ENCODE measurements at regions not wholly inside any gene's neighbourhood (a gene's known extent, or its start where the extent isn't known, plus 50 kb on each side); places are given as distances from the start of the nearest gene placed in this dataset.

DNA sequence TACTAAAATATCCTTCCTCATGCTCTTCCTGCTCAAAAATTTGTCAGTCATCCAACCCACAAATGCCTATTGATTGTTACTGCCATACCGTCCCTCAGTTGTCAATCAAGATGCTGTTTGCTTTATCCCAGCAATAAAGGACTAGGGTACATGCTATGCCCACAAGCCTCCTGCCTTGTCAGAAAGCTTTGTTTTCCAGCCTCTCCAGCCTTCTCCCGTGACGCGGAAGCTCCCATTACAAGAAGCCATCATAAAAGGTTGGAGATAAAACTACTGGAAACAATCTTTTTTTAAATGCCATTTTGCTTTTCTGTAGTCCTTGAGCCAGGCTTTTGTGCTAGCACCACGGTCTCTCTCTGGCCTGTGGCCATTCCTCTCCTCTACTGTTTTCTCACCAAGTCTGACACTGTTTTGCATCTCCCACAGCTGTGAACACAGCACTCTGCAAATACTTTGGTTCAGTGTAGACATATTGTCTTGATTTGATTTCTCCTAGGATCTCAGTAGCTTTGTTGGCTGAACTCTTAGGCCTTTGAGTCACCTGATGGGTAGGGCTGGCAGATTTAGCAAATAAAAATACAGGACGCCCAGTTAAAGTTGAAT lies 495.7 kb upstream of the JARID2 start:
- DNase-seq (ENCODE audit: low read depth, low spot score) (no peak), ATAC-seq (no peak)
- Histone ChIP-seq H3K27me3 (ENCODE audit: control insufficient read depth, insufficient read depth, low read length) (0 out of 2 replicates have a peak, but pooled peaks cover 2% of the 10 kb centered on the region), H3K4me3 (ENCODE audit: low read depth in 2 of 2, low read length in 2 of 2) (no peak overlapping the region), H3K36me3 (ENCODE audit: control insufficient read depth, insufficient read depth, low read length) (no peaks in the 10 kb centered on the region), H3K27ac (ENCODE audit: low read length) (no peak overlapping the region), H3K4me1 (ENCODE audit: control insufficient read depth, insufficient read depth, low read length) (no peaks in the 10 kb centered on the region), H3K9me3 (ENCODE audit: control insufficient read depth, insufficient read depth, low read depth, low read length) (no peaks in the 10 kb centered on the region)
- in situ Hi-C loops (cut with HindIII; ENCODE audit: low pct_unique_long_range_greater_than_20kb, low sequenced_read_pairs), result no loop called here
- CTCF ChIA-PET, result interaction anchor here (0.6 kb wide), 1 partner anchor 159 kb away, joined by 3 read pairs; no protein-coding TSS in a partner anchor
- TF ChIP-seq, protein P1, sequence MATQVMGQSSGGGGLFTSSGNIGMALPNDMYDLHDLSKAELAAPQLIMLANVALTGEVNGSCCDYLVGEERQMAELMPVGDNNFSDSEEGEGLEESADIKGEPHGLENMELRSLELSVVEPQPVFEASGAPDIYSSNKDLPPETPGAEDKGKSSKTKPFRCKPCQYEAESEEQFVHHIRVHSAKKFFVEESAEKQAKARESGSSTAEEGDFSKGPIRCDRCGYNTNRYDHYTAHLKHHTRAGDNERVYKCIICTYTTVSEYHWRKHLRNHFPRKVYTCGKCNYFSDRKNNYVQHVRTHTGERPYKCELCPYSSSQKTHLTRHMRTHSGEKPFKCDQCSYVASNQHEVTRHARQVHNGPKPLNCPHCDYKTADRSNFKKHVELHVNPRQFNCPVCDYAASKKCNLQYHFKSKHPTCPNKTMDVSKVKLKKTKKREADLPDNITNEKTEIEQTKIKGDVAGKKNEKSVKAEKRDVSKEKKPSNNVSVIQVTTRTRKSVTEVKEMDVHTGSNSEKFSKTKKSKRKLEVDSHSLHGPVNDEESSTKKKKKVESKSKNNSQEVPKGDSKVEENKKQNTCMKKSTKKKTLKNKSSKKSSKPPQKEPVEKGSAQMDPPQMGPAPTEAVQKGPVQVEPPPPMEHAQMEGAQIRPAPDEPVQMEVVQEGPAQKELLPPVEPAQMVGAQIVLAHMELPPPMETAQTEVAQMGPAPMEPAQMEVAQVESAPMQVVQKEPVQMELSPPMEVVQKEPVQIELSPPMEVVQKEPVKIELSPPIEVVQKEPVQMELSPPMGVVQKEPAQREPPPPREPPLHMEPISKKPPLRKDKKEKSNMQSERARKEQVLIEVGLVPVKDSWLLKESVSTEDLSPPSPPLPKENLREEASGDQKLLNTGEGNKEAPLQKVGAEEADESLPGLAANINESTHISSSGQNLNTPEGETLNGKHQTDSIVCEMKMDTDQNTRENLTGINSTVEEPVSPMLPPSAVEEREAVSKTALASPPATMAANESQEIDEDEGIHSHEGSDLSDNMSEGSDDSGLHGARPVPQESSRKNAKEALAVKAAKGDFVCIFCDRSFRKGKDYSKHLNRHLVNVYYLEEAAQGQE (IDR thresholded peaks at IDR 0.05; ENCODE audit: insufficient read depth in 1 of 2, low read depth in 2 of 2, low read length in 1 of 2), result no peak
- TF ChIP-seq SIN3A (IDR thresholded peaks at IDR 0.05; ENCODE audit: borderline replicate concordance, insufficient read depth, low read depth, low read length) (no peak), POLR2AphosphoS5 (IDR thresholded peaks at IDR 0.05; ENCODE audit: low read depth, low read length) (no peak)
- POLR2A ChIA-PET, result interaction anchor here (0.8 kb wide), 1 partner anchor 582 kb away, joined by 4 read pairs; no protein-coding TSS in a partner anchor
- BruUV-seq (replicated peaks), result no TSS peak
- intact Hi-C loops (cut with micrococcal nuclease; ENCODE audit: unreplicated experiment), result no loop called here

- in situ Hi-C loops (cut with HindIII; ENCODE audit: low pct_unique_long_range_greater_than_20kb, low sequenced_read_pairs) (no loop called here), intact Hi-C loops (cut with micrococcal nuclease; ENCODE audit: unreplicated experiment) (no loop called here)
- H3K27ac ChIP-seq (ENCODE audit: low read length), result no peak overlapping the region
- H3K4me3 ChIP-seq (ENCODE audit: low read depth in 2 of 2, low read length in 2 of 2), result no peak overlapping the region
- POLR2A ChIA-PET, result no interaction called here
- no peak for ATAC-seq
- no peak for TF ChIP-seq SIN3A (IDR thresholded peaks at IDR 0.05; ENCODE audit: borderline replicate concordance, insufficient read depth, low read depth, low read length)
- TF ChIP-seq, protein P2, sequence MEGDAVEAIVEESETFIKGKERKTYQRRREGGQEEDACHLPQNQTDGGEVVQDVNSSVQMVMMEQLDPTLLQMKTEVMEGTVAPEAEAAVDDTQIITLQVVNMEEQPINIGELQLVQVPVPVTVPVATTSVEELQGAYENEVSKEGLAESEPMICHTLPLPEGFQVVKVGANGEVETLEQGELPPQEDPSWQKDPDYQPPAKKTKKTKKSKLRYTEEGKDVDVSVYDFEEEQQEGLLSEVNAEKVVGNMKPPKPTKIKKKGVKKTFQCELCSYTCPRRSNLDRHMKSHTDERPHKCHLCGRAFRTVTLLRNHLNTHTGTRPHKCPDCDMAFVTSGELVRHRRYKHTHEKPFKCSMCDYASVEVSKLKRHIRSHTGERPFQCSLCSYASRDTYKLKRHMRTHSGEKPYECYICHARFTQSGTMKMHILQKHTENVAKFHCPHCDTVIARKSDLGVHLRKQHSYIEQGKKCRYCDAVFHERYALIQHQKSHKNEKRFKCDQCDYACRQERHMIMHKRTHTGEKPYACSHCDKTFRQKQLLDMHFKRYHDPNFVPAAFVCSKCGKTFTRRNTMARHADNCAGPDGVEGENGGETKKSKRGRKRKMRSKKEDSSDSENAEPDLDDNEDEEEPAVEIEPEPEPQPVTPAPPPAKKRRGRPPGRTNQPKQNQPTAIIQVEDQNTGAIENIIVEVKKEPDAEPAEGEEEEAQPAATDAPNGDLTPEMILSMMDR (IDR thresholded peaks at IDR 0.05), result no peak
- TF ChIP-seq, protein P1 (IDR thresholded peaks at IDR 0.05; ENCODE audit: insufficient read depth in 1 of 2, low read depth in 2 of 2, low read length in 1 of 2), result no peak
- no peak for TF ChIP-seq TCF7L2 (IDR thresholded peaks at IDR 0.05; ENCODE audit: low read depth, low read length)
- no peak for TF ChIP-seq POLR2AphosphoS5 (IDR thresholded peaks at IDR 0.05; ENCODE audit: low read depth, low read length)
- CTCF ChIA-PET, result no interaction called here
- no peaks in the 10 kb centered on the region for H3K36me3 ChIP-seq (ENCODE audit: control insufficient read depth, insufficient read depth, low read length)
- no peaks in the 10 kb centered on the region for H3K9me3 ChIP-seq (ENCODE audit: control insufficient read depth, insufficient read depth, low read depth, low read length)
- H3K27me3 ChIP-seq (ENCODE audit: control insufficient read depth, insufficient read depth, low read length), result 0 out of 2 replicates have a peak, but pooled peaks cover 2% of the 10 kb centered on the region
- DNase-seq (ENCODE audit: low read depth, low spot score), result no peak
- no TSS peak for BruUV-seq (replicated peaks)
- no peaks in the 10 kb centered on the region for H3K4me1 ChIP-seq (ENCODE audit: control insufficient read depth, insufficient read depth, low read length)
Measured at GRCh38 chr6:14751645-14752175, 494.2 kb upstream of the JARID2 start.
